Activated CD4-positive, alpha-beta T cell treated with anti-CD3 and anti-CD28 coated beads, Interleukin-2, amount 50 U/mL, for 16 hours (primary cell): ENCODE measurements at regions not wholly inside any gene's neighbourhood (a gene's known extent, or its start where the extent isn't known, plus 50 kb on each side); places are given as distances from the start of the nearest gene placed in this dataset.

Experiments
- DNase-seq: peaks from one replicate; pipeline ENCODE4 v3.0.0-alpha.2; 2020

- no peak for DNase-seq
These were observed 221.0 kb upstream of the IGF1R start for GRCh38 chr15:98427321-98427720.

- DNase-seq = peak; percentile 61
These were observed 219.9 kb upstream of the IGF1R start for GRCh38 chr15:98428253-98428989.

DNA sequence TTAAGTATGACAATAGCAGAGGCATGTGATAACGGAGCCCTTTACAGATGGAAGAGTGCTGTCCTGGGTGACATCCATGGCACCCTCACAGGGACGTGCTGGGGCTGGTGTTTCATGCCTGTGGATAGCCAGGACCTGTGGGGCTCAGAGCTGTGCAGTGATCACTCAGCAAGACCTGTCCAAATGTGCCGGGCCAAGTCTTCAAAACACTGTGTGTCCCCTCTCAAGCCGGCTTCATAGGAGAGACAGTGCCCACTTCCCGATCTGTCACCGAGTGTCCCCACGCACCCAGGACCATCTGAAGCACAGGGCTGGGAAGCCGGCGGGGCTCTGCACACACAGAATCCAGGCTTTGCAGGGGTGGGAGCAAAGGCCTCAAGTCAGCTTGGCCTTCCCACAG lies 217.2 kb upstream of the IGF1R start:
- no peak for DNase-seq

DNA sequence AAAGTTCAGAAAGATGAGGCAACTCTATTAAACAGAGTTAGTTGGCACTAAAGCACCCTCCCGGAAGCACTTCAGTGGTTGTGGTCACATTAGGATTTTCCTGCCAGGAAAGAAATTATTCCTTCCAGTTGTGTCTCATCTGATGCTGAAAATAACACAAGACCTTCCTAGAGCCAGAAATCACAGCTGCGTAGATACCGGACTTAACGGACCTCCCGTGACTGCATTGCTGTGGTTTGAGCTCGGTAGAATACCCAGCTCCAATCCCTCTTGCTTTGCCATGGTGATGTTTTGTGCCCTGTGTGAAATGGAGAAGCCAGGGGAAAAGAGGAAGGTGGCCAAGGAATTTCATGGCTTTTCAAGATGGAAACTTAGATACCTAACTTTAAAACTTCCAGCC lies 215.0 kb upstream of the IGF1R start:
- DNase-seq = no peak

- DNase-seq = no peak
These were observed 214.5 kb upstream of the IGF1R start for GRCh38 chr15:98433856-98434255.

DNA sequence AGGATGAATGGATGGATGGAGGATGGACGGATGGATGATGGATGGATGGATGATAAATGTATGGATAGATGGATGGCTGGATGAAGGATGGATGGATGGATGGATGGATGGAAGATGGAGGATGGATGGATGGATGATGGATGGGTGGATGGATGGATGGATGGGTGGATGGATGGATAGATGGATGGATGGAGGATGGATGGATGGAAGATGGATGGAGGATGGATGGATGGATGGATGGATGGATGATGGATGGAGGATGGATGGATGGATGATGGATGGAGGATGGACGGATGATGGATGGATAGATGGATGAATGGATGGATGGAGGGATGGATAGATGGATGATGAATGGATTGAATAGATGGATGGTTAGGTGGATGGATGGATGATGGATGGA lies 210.6 kb upstream of the IGF1R start:
- DNase-seq = no peak

DNA sequence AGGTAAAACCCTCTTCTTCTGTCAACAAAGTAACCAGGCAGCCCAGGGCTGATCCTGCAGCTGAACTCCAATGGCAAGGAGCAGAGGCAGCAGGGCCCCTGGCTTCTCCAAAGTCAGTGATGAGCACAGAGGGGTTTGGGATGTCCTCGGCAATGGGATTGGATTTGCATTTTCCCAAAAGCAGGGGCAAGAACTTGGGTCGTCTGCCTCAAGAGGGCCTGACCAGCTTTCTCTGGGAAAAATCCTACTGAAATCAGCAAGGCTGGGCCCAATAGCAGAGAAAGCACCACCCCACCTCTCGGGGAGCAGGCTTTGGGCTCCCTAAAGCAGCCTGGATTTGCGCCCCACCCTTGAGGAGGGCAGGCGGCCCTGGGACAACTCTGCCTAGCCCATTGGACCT lies 210.0 kb upstream of the IGF1R start:
- no peak for DNase-seq

- DNase-seq = no peak
These were observed 209.4 kb upstream of the IGF1R start for GRCh38 chr15:98438907-98439306.

DNA sequence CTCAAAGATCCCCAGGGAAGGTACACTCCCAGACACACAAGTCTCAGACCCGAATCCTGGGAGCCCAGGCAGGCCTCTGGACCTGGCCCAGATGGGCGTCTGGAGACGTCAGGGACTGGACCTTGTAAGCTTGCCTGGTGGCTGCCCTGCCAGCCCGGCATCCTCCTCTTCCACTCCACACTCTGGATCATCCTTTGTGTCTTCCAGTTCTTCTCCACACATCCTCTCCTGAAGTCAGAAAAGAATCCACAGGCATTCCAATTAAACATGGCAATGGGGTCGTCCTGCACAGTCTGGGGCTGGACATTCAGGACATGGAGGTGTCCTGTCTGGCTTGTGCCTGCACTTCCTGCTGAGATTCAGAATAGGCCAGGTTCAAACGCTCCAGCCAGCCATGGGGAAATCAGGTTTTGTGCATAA lies 208.8 kb upstream of the IGF1R start:
- no peak for DNase-seq

DNA sequence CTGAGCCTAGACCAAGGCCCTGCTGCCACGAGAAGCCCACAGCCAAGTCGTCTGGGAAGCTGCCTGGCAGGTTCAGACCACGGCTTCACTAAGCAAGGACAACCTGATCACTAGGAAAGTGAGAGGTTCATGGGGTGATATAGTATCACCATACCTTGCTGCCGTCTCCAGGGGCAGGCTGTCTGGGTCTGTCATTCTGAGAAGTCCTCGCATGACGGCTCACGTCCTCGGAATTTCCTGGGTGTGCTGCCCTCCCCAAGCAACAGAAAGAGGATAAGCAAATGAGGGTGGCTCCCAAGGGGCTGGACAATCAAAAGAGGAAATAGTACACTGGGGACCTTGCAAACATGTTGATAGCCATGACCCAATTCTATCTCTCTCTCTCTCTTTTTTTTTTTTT lies 207.4 kb upstream of the IGF1R start:
- no peak for DNase-seq

DNA sequence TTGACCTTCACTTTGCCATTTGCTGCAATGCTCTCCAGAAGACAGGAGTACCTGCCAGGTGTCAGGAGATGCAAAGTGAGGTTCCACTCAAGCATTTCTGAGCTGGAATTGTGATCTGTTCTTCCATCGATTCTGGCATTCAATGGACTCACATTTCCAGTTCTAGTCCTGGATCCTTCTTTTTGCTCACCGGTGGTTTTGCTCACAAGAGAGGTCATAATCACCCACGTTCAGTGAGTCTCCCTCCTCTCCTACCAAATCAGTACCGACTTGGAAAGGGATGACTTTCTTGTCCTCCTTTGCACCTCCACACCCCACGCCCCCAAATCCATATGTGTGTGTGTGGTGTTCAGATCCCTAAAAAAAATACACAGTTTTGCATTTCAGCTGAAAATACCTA lies 206.7 kb upstream of the IGF1R start:
- no peak for DNase-seq

- peak; percentile 64 for DNase-seq
These were observed 205.9 kb upstream of the IGF1R start for GRCh38 chr15:98442379-98442833.

DNA sequence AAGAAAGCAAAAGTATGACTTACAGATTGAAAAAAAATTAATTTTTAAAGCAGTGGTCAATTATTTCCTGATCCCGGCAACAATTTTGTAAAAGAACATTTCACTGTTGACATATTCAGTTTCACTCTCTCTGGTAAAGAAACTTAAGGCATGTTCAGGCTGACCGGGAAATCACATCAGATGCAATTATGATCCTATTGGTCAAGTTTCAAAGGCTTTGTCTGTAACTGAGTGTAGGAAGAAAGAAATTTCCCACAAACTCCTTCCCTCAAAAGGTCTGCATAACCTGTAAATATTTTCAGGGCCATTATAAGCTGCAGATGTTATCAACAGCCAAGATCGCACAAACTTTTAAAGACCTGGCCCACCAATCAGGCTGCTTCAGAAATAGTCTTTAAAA lies 205.4 kb upstream of the IGF1R start:
- DNase-seq = no peak

DNA sequence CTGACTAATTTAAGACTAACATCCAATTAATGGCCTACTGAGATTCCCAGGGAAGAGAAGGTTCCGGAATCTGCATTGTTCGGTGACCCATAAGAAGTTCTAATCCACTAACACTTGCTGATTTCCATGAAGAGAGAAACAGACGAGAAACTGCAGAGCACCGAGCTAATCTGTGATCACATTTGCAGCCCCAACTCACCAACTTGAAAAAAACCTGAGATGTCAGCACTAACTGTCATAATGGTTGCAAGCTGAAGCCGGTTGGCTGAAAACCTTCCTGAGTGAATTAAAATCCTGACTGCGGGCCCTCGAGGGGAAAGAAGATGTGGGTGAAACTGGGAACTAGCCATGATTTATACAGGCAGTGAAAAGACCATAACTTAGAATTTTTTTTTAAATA lies 204.8 kb upstream of the IGF1R start:
- no peak for DNase-seq

GRCh38 chr15:98444138-98444537 lies 204.2 kb upstream of the IGF1R start:
- no peak for DNase-seq

DNA sequence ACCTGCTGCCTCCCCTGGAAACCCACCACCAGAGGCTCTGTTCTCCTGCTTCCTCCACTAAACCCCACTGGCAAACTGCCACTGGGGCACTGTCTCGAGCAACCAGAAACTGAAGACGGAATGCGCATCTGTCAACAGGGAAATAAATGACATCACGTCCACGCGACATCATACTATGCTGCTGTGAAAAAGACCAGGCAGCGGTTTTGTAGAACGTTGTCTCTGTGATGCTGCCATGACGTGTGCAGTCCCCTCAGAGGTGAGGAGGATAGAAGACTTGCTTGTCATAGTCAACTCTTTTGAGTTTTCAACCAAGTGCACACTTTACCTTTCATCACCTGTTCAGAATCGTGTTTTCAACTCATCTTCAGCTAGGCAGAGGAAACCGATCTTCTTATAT lies 203.0 kb upstream of the IGF1R start:
- no peak for DNase-seq

DNA sequence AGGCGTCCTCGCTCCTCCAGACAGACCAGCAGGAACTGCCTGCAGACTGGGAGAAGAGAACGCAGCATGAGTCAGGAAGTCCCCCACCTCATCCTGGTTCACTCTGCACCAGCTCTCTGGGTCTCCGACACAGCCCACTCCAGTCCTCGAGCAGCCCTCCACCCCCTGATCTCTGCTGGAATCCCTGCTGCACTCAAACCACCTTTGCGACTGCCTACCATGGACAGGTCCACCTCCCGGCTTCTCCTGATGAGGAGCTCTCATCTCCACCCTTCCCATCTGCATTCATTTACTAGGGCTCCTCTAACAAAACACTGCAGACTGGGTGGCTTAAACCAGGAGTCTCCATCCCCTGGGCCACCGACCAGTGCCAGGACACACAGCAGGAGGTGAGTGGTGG lies 202.3 kb upstream of the IGF1R start:
- DNase-seq = no peak

DNA sequence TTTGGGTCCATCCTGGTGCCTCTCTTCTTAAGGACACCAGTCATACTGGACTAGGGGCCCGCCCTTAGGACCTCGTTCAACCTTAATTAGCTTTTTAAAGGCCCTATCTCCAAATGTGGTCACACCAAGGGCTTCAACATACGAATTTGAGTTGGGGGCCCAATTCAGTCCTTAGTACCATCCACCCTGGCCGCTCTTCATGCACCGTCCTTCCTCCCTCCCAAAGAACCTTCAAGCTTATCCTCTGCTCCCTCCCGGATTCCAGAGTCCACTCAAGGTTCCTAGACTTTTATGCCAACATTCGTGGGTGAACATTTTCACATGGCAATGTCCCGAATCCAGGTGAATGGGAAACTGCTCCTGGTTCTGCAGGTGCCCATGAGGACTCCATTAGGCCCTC lies 201.3 kb upstream of the IGF1R start:
- no peak for DNase-seq

- no peak for DNase-seq
These were observed 197.1 kb upstream of the IGF1R start for GRCh38 chr15:98451236-98451635.

- DNase-seq = no peak
These were observed 196.1 kb upstream of the IGF1R start for GRCh38 chr15:98452238-98452637.

- no peak for DNase-seq
These were observed 192.4 kb upstream of the IGF1R start for GRCh38 chr15:98455904-98456303.

- DNase-seq = no peak
These were observed 171.8 kb upstream of the IGF1R start for GRCh38 chr15:98476559-98476958.

- DNase-seq = no peak
These were observed 167.5 kb upstream of the IGF1R start for GRCh38 chr15:98480844-98481243.

GRCh38 chr15:98483575-98484130 lies 164.7 kb upstream of the IGF1R start:
- no peak for DNase-seq

GRCh38 chr15:98484914-98485313 lies 163.4 kb upstream of the IGF1R start:
- no peak for DNase-seq
